H1 (cell line): ENCODE measurements at regions not wholly inside any gene's neighbourhood (a gene's known extent, or its start where the extent isn't known, plus 50 kb on each side); places are given as distances from the start of the nearest gene placed in this dataset.
"Not testable (repeated sequence)": the region's sequence is repeated elsewhere in the genome, so short reads cannot be mapped to it uniquely, and the experiment has no call there.

Source experiments
- CTCF ChIA-PET: fragments of 300-600 bp; sonication (Branson Sonifier 250); formaldehyde crosslinking; loops from one replicate; lab custom pipeline; 2021; ENCODE audit not compliant: partially characterized antibody; lab: Charles Lee
- POLR2A ChIA-PET: fragments of 300-600 bp; sonication (Branson Sonifier 250); formaldehyde crosslinking; loops from one replicate; lab custom pipeline; 2021; ENCODE audit warnings: inconsistent platforms; ENCODE audit not compliant: partially characterized antibody; lab: Charles Lee
- DNase-seq, 2 experiments: peaks; one replicate each; pipeline versions ENCODE4 v3.0.0 to v3.0.0-alpha.2; 2010 to 2022; ENCODE audit warnings: low spot score in 2 of 2, low read depth in 1 of 2, mixed read lengths in 1 of 2
- FAIRE-seq: peaks from 2 replicates; lab custom pipeline; 2011; peaks lifted over from hg19 to GRCh38; lab: Jason Lieb, UNC
- H2AFZ ChIP-seq: 2 replicates; pipeline ENCODE4 v1.8.1; 2012; ENCODE audit warnings: low read length, inconsistent platforms
- H2AK5ac ChIP-seq: 2 replicates; pipeline ENCODE4 v1.6.1; 2013; ENCODE audit warnings: low read depth, low read length
- H2BK120ac ChIP-seq: replicated peaks from 2 replicates; pipeline ENCODE3; 2013; ENCODE audit warnings: low read depth, low read length, inconsistent platforms
- H2BK12ac ChIP-seq: 2 replicates; pipeline ENCODE4 v1.6.1; 2013; ENCODE audit warnings: low read depth, low read length
- H2BK15ac ChIP-seq: 2 replicates; pipeline ENCODE4 v1.6.1; 2013; ENCODE audit warnings: low read length
- H2BK20ac ChIP-seq: 2 replicates; pipeline ENCODE4 v1.6.1; 2013; ENCODE audit warnings: low read length
- H2BK5ac ChIP-seq: 2 replicates; pipeline ENCODE4 v1.6.1; 2013; ENCODE audit warnings: low read depth, low read length
- H3K14ac ChIP-seq: 2 replicates; pipeline ENCODE4 v1.6.1; 2013; ENCODE audit warnings: inconsistent platforms; ENCODE audit not compliant: insufficient read length
- H3K18ac ChIP-seq: 2 replicates; pipeline ENCODE4 v1.6.1; 2013; ENCODE audit warnings: low read length; ENCODE audit errors: extremely low read depth
- H3K23ac ChIP-seq: 2 replicates; pipeline ENCODE4 v1.6.1; 2013; ENCODE audit warnings: inconsistent platforms; ENCODE audit not compliant: insufficient read length
- H3K23me2 ChIP-seq: 2 replicates; pipeline ENCODE4 v1.6.1; 2013; ENCODE audit warnings: low read depth, low read length
- H3K27ac ChIP-seq: 2 replicates; pipeline ENCODE4 v1.6.1; 2011; ENCODE audit warnings: low read depth, low read length, inconsistent platforms
- H3K27me3 ChIP-seq, 4 experiments: replicated peaks in 1 of 4; 1 replicate in 1 of 4; 2 replicates in 3 of 4; pipeline versions ENCODE4 v1.6.1 to v1.8.1; 2011 to 2013; ENCODE audit warnings: low read length in 3 of 4, mild to moderate bottlenecking in 3 of 4, inconsistent platforms in 2 of 4, mixed read lengths in 2 of 4, moderate library complexity in 1 of 4; ENCODE audit not compliant: control insufficient read depth in 3 of 4, insufficient read depth in 3 of 4; ENCODE audit errors: extremely low read depth in 1 of 4
- H3K36me3 ChIP-seq, 4 experiments: 2 replicates each; pipeline versions ENCODE4 v1.6.1 to v1.8.1; 2011 to 2013; ENCODE audit warnings: mild to moderate bottlenecking in 4 of 4, low read length in 3 of 4, moderate library complexity in 2 of 4, control low read depth in 1 of 4, inconsistent platforms in 1 of 4; ENCODE audit not compliant: insufficient read depth in 4 of 4, control insufficient read depth in 2 of 4
- H3K4ac ChIP-seq: replicated peaks from 2 replicates; pipeline ENCODE3; 2013; ENCODE audit warnings: low read length, low read depth, mixed read lengths, inconsistent platforms; ENCODE audit not compliant: insufficient read length
- H3K4me1 ChIP-seq, 4 experiments: replicated peaks in 1 of 4; 1 replicate in 1 of 4; 2 replicates in 3 of 4; pipeline versions ENCODE4 v1.6.1 to v1.8.1; 2011 to 2013; ENCODE audit warnings: low read length in 3 of 4, inconsistent platforms in 2 of 4, mixed read lengths in 1 of 4; ENCODE audit not compliant: insufficient read depth in 4 of 4, control insufficient read depth in 3 of 4
- H3K4me2 ChIP-seq, 2 experiments: 2 replicates each; pipeline versions ENCODE4 v1.6.1 to v1.8.1; 2011 to 2013; ENCODE audit warnings: low read depth in 2 of 2, low read length in 2 of 2, control low read depth in 1 of 2, inconsistent platforms in 1 of 2, mild to moderate bottlenecking in 1 of 2; ENCODE audit not compliant: insufficient read depth in 1 of 2
- H3K4me3 ChIP-seq, 4 experiments: fragments of 200-600, 300-600 bp in 1 of 4; sonication (generic), shearing (Covaris generic), sonication (Bioruptor Twin) in 1 of 4; 2 replicates each; pipeline versions ENCODE4 v1.5.1 to v1.8.1; 2011 to 2016; ENCODE audit warnings: low read length in 4 of 4, low read depth in 3 of 4, control low read depth in 2 of 4, inconsistent platforms in 2 of 4, mild to moderate bottlenecking in 2 of 4, mixed read lengths in 1 of 4, moderate library complexity in 1 of 4; ENCODE audit not compliant: insufficient read depth in 2 of 4; ENCODE audit errors: extremely low read depth in 1 of 4
- H3K56ac ChIP-seq: replicated peaks from 2 replicates; pipeline ENCODE3; 2013; ENCODE audit warnings: low read depth, mild to moderate bottlenecking, mixed read lengths, low read length, inconsistent platforms; ENCODE audit not compliant: insufficient read length
- H3K79me1 ChIP-seq: 2 replicates; pipeline ENCODE4 v1.6.1; 2013; ENCODE audit warnings: low read depth, low read length, control low read depth
- H3K79me2 ChIP-seq, 2 experiments: 2 replicates each; pipeline versions ENCODE4 v1.6.1 to v1.8.1; 2012 to 2013; ENCODE audit warnings: low read length in 2 of 2, mild to moderate bottlenecking in 2 of 2, inconsistent platforms in 1 of 2; ENCODE audit not compliant: insufficient read depth in 2 of 2, control insufficient read depth in 1 of 2
- H3K9ac ChIP-seq, 4 experiments: replicated peaks in 1 of 4; 1 replicate in 1 of 4; 2 replicates in 3 of 4; pipeline versions ENCODE4 v1.6.1 to v1.8.1; 2011 to 2013; ENCODE audit warnings: low read depth in 3 of 4, low read length in 3 of 4, control low read depth in 2 of 4, mild to moderate bottlenecking in 2 of 4, moderate library complexity in 2 of 4, inconsistent platforms in 1 of 4; ENCODE audit errors: extremely low read depth in 1 of 4
- H3K9me3 ChIP-seq, 2 experiments: 2 replicates each; pipeline versions ENCODE4 v1.6.1 to v1.8.1; 2012 to 2013; ENCODE audit warnings: mild to moderate bottlenecking in 2 of 2, moderate library complexity in 2 of 2, control low read depth in 1 of 2, inconsistent platforms in 1 of 2, low read depth in 1 of 2, low read length in 1 of 2, mixed read lengths in 1 of 2; ENCODE audit not compliant: insufficient read depth in 2 of 2
- H4K20me1 ChIP-seq, 2 experiments: replicated peaks in 1 of 2; 2 replicates each; pipeline versions ENCODE3 to v1.8.1; 2011 to 2013; ENCODE audit warnings: inconsistent platforms in 2 of 2, low read length in 2 of 2, mild to moderate bottlenecking in 1 of 2; ENCODE audit not compliant: insufficient read depth in 2 of 2, control insufficient read depth in 1 of 2
- H4K5ac ChIP-seq: 2 replicates; pipeline ENCODE4 v1.6.1; 2013; ENCODE audit warnings: low read length, low read depth, mixed read lengths, inconsistent platforms; ENCODE audit not compliant: insufficient read length
- H4K8ac ChIP-seq: 2 replicates; pipeline ENCODE4 v1.8.0; 2013; ENCODE audit warnings: mild to moderate bottlenecking, moderate library complexity, low read length, inconsistent platforms; ENCODE audit not compliant: insufficient read depth; ENCODE audit errors: extremely low read depth
- H4K91ac ChIP-seq: replicated peaks from 2 replicates; pipeline ENCODE3; 2013; ENCODE audit warnings: low read length, mixed read lengths, inconsistent platforms; ENCODE audit not compliant: insufficient read length
- ATF2 ChIP-seq: IDR thresholded peaks from 2 replicates; pipeline ENCODE4 v1.6.1; 2012; ENCODE audit warnings: low read length, inconsistent platforms
- GABPA ChIP-seq: IDR thresholded peaks from 2 replicates; pipeline ENCODE4 v1.6.1; 2011; ENCODE audit warnings: mild to moderate bottlenecking, low read length, moderate library complexity, borderline replicate concordance; ENCODE audit not compliant: insufficient read depth
- TAF7 ChIP-seq: optimal IDR thresholded peaks from 2 replicates; pipeline ENCODE3; 2011; ENCODE audit warnings: low read depth, mild to moderate bottlenecking, inconsistent platforms, low read length, moderate library complexity, borderline replicate concordance
- WGBS, 2 experiments: shearing (Covaris generic) in 1 of 2; methylation state at CpG; one replicate each; pipeline versions ENCODE4 v1.1.6 to v1.1.7; 2013 to 2015; ENCODE audit warnings: low lambda C conversion rate in 2 of 2, mixed read lengths in 2 of 2, inconsistent platforms in 1 of 2, low coverage in 1 of 2, missing lambda C conversion rate in 1 of 2; ENCODE audit not compliant: insufficient replicate concordance in 2 of 2, insufficient coverage in 1 of 2, insufficient read length in 1 of 2; ENCODE audit errors: extremely low coverage in 1 of 2, missing lambda C conversion rate in 1 of 2; 5-methylcytosine and 5-hydroxymethylcytosine counted together

DNA sequence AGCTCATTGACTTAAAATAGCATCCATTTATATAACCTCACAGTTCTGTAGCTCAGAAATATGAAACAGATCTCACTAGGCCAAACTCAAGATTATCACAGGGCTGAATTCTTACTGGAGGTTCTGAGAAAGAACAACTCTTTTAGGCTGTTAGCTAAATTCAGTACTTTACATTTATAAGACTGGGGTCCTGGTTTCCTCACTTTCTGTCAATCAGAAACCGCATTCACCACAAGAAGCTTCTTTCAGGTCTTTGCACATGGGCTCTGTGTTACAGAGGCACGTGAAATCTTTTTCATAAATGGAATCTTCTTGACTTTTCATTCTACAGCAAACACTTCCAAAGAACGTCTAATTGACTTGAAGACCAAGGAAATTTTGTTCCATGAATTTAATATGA lies 876.3 kb upstream of the FOXG1 start (continued):
- no peak for TF ChIP-seq GABPA
- no peak for TF ChIP-seq TAF7
- TF ChIP-seq ATF2 = no peak

DNA sequence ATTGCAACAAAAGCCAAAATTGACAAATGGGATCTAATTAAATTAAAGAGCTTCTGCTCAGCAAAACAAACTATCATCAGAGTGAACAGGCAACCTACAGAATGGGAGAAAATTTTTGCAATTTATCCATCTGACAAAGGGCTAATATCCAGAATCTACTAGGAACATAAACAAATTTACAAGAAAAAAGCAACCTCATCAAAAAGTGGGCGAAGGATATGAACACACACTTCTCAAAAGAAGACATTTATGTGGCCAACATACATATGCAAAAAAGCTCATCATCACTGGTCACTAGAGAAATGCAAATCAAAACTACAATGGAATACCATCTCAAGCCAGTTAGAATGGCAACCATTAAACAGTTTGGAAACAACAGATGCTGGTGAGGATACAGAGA lies 858.1 kb upstream of the FOXG1 start:
- H3K9me3 ChIP-seq, H3K23ac ChIP-seq, H2AK5ac ChIP-seq, H3K14ac ChIP-seq, H4K20me1 ChIP-seq, H4K8ac ChIP-seq, DNase-seq, H2BK12ac ChIP-seq, H3K4me2 ChIP-seq, H4K5ac ChIP-seq, H3K79me2 ChIP-seq, H2BK15ac ChIP-seq, H3K27ac ChIP-seq, POLR2A ChIA-PET, H2BK20ac ChIP-seq, H2AFZ ChIP-seq, H3K56ac ChIP-seq, H3K9ac ChIP-seq, FAIRE-seq, H2BK5ac ChIP-seq, H4K91ac ChIP-seq, H3K27me3 ChIP-seq, H3K18ac ChIP-seq, H3K36me3 ChIP-seq, H3K79me1 ChIP-seq, H3K4me1 ChIP-seq, H3K4ac ChIP-seq, H2BK120ac ChIP-seq, H3K23me2 ChIP-seq, H3K4me3 ChIP-seq: not testable (repeated sequence)
- CTCF ChIA-PET = interaction anchor here (0.6 kb wide), 1 partner anchor 387 kb away, joined by 3 read pairs; no protein-coding TSS in a partner anchor
- 90% methylated on average over 1 of the region's 1 CpG; no CpG with 5 or more reads in 1 of the 2 experiments for WGBS, 2 experiments
